GM12878 (cell line): ENCODE measurements at regions not wholly inside any gene's neighbourhood (a gene's known extent, or its start where the extent isn't known, plus 50 kb on each side); places are given as distances from the start of the nearest gene placed in this dataset.

ENCODE experiments used
- ATAC-seq: fragments of 200-7000 bp; cut with Tn5 transposase; 3 replicates; pipeline ENCODE4 v1.9.1; 2020; ENCODE audit warnings: mild to moderate bottlenecking, moderate library complexity
- BruUV-seq: library from RNA; stranded (reverse); fragments of 400-500 nt; replicated peaks from 2 replicates; lab custom pipeline; 2021; lab: Mats Ljungman, UMichigan
- CTCF ChIA-PET: fragments of 300-600 bp; sonication (Branson Sonifier 250); formaldehyde crosslinking; extraction: SDS; loops from one replicate; lab custom pipeline; 2021; ENCODE audit warnings: inconsistent platforms; lab: Yijun Ruan, JAX
- POLR2A ChIA-PET: fragments of 350-600 bp; formaldehyde crosslinking; extraction: SDS; loops from one replicate; lab custom pipeline; 2021; ENCODE audit warnings: inconsistent platforms; lab: Charles Lee
- RAD21 ChIA-PET: fragments of 300-600 bp; sonication (Branson Sonifier 250); formaldehyde crosslinking; loops from one replicate; lab custom pipeline; 2023; ENCODE audit warnings: antibody characterized with exemption; ENCODE audit not compliant: unreplicated experiment; lab: Charles Lee
- SMC1A ChIA-PET: fragments of 300-600 bp; sonication (Branson Sonifier 250); formaldehyde crosslinking; loops from one replicate; lab custom pipeline; 2023; ENCODE audit not compliant: unreplicated experiment, uncharacterized antibody; lab: Charles Lee
- DNase-seq: peaks from one replicate; pipeline ENCODE4 v3.0.0-alpha.2; 2011; ENCODE audit warnings: low read depth, low spot score
- FAIRE-seq: peaks from 3 replicates; lab custom pipeline; 2011; peaks lifted over from hg19 to GRCh38; lab: Jason Lieb, UNC
- H2AFZ ChIP-seq: 2 replicates; pipeline ENCODE4 v1.6.0; 2011; ENCODE audit warnings: low read depth, low read length, control low read depth; ENCODE audit not compliant: control insufficient read depth
- H3K27ac ChIP-seq: 2 replicates; pipeline ENCODE4 v1.5.1; 2011; ENCODE audit warnings: control low read depth; ENCODE audit not compliant: control insufficient read depth, insufficient read depth
- H3K27me3 ChIP-seq, 2 experiments: replicated peaks in 1 of 2; 2 replicates each; pipeline versions ENCODE4 v1.6.0 to v1.6.1; 2011; ENCODE audit warnings: low read length in 1 of 2; ENCODE audit not compliant: control insufficient read depth in 2 of 2, insufficient read depth in 2 of 2
- H3K36me3 ChIP-seq, 2 experiments: 2 replicates each; pipeline ENCODE4 v1.5.1; 2011; ENCODE audit warnings: low read length in 1 of 2; ENCODE audit not compliant: control insufficient read depth in 2 of 2, insufficient read depth in 2 of 2
- H3K4me1 ChIP-seq: 2 replicates; pipeline ENCODE4 v1.6.1; 2011; ENCODE audit warnings: mild to moderate bottlenecking, low read length, moderate library complexity, mixed read lengths; ENCODE audit not compliant: control insufficient read depth, insufficient read depth
- H3K4me2 ChIP-seq: 2 replicates; pipeline ENCODE4 v1.6.0; 2011; ENCODE audit warnings: control low read depth; ENCODE audit not compliant: control insufficient read depth, insufficient read depth
- H3K4me3 ChIP-seq: fragments of 200-600 bp; sonication (generic); 2 replicates; pipeline ENCODE4 v1.5.1; 2016
- H3K79me2 ChIP-seq: 2 replicates; pipeline ENCODE4 v1.6.0; 2011; ENCODE audit warnings: low read length; ENCODE audit not compliant: control insufficient read depth, insufficient read depth
- H3K9ac ChIP-seq: 2 replicates; pipeline ENCODE4 v1.8.0; 2011; ENCODE audit warnings: low read length, control low read depth, mixed read lengths; ENCODE audit not compliant: control insufficient read depth, insufficient read depth
- H3K9me3 ChIP-seq: replicated peaks from 3 replicates; pipeline ENCODE4 v1.5.1; 2011; ENCODE audit warnings: mild to moderate bottlenecking, low read length; ENCODE audit not compliant: control insufficient read depth, insufficient read depth
- H4K20me1 ChIP-seq: 2 replicates; pipeline ENCODE4 v1.6.0; 2011; ENCODE audit not compliant: control insufficient read depth, insufficient read depth
- BRCA1 ChIP-seq: IDR thresholded peaks from 2 replicates; pipeline ENCODE4 v1.6.1; 2011; ENCODE audit warnings: low read depth, low read length, improper control_type of control experiment
- CHD1 ChIP-seq: IDR thresholded peaks from 2 replicates; pipeline ENCODE4 v1.6.1; 2012; ENCODE audit warnings: low read depth, low read length, improper control_type of control experiment
- HCFC1 ChIP-seq: fragments of 150-350 bp; IDR thresholded peaks from 2 replicates; pipeline ENCODE4 v1.6.1; 2014; ENCODE audit warnings: low read length
- MEF2B ChIP-seq: fragments of 450-650 bp; IDR thresholded peaks from 2 replicates; pipeline ENCODE4 v1.6.1; 2018; ENCODE audit warnings: mild to moderate bottlenecking, moderate library complexity; ENCODE audit not compliant: partially characterized antibody, poor library complexity, severe bottlenecking
- NBN ChIP-seq: fragments of 450-650 bp; IDR thresholded peaks from 2 replicates; pipeline ENCODE4 v1.6.1; 2016
- POLR2A ChIP-seq: IDR thresholded peaks from 2 replicates; pipeline ENCODE4 v1.6.1; 2011; ENCODE audit warnings: low read depth, mild to moderate bottlenecking, low read length
- TCF12 ChIP-seq: IDR thresholded peaks from 2 replicates; pipeline ENCODE4 v1.6.1; 2011; ENCODE audit warnings: low read depth, mild to moderate bottlenecking, low read length
- ZNF622 ChIP-seq: fragments of 450-650 bp; IDR thresholded peaks from 2 replicates; pipeline ENCODE4 v1.6.1; 2017; ENCODE audit warnings: mild to moderate bottlenecking, inconsistent platforms
- WGBS: methylation state at CpG from one replicate; pipeline ENCODE4 v1.1.6; 2016; ENCODE audit warnings: low lambda C conversion rate; ENCODE audit not compliant: insufficient replicate concordance, insufficient coverage; ENCODE audit errors: missing lambda C conversion rate; 5-methylcytosine and 5-hydroxymethylcytosine counted together
- in situ Hi-C: fragments of 300-500 bp; cut with MboI; formaldehyde crosslinking; loops from 9 replicates; pipeline ENCODE4 v1.14.3; 2018; ENCODE audit warnings: mixed read lengths
- intact Hi-C: fragments of 100-400 bp; cut with micrococcal nuclease; formaldehyde crosslinking; loops from one replicate; pipeline ENCODE4 v1.14.2; 2022; ENCODE audit not compliant: unreplicated experiment
- TF ChIP-seq, protein P1 (sequence below): fragments of 450-650 bp; IDR thresholded peaks from 2 replicates; pipeline ENCODE4 v1.6.1; 2016; ENCODE audit warnings: mild to moderate bottlenecking, moderate library complexity, borderline replicate concordance
- TF ChIP-seq, protein P2 (sequence below): IDR thresholded peaks from 2 replicates; pipeline ENCODE4 v1.6.1; 2012; ENCODE audit warnings: improper control_type of control experiment, low read depth, low read length; ENCODE audit not compliant: insufficient replicate concordance

DNA sequence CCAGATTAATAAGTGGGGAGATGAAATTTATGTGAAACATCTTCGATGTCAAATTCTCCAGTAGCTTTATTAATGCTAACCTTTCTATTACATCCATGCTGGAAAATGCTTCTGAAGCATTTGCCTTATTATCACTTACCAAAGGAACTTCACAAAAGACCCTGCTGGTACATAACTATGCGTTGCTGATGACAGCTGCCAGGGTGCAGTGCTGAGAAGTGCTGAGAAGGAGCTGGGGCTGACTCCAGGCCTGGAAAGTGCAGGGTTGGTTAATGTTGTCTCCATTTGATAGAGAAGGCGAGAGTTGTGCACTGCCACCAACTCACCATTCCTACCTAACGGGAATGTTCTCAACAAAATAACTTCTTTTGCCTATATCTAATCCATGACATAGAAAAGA, 736.0 kb upstream of the NR2F2 start:
- ATAC-seq (no peak), FAIRE-seq (no peak), DNase-seq (no peak)
- POLR2A ChIA-PET, result interaction anchor here (0.7 kb wide), 1 partner anchor 312 kb away, joined by 3 read pairs; no protein-coding TSS in a partner anchor
- Histone ChIP-seq H4K20me1 (no peaks in the 10 kb centered on the region), H3K9ac (no peak overlapping the region), H3K4me2 (no peak overlapping the region), H3K79me2 (no peaks in the 10 kb centered on the region), H2AFZ (no peak overlapping the region), H3K27ac (no peak overlapping the region), H3K9me3 (no peaks in the 10 kb centered on the region), H3K4me3 (no peak overlapping the region), H3K4me1 (no peaks in the 10 kb centered on the region), H3K36me3 (no peaks in the 10 kb centered on the region), H3K27me3 (no peaks in the 10 kb centered on the region)
- CTCF ChIA-PET, result interaction anchor here (0.6 to 1.1 kb wide), 3 partner anchors 12 to 188 kb away, joined by 3 to 4 read pairs (median 3); no protein-coding TSS in a partner anchor
- SMC1A ChIA-PET, result no interaction called here
- no peak for TF ChIP-seq TCF12
- no peak for TF ChIP-seq BRCA1
- TF ChIP-seq, protein P1, sequence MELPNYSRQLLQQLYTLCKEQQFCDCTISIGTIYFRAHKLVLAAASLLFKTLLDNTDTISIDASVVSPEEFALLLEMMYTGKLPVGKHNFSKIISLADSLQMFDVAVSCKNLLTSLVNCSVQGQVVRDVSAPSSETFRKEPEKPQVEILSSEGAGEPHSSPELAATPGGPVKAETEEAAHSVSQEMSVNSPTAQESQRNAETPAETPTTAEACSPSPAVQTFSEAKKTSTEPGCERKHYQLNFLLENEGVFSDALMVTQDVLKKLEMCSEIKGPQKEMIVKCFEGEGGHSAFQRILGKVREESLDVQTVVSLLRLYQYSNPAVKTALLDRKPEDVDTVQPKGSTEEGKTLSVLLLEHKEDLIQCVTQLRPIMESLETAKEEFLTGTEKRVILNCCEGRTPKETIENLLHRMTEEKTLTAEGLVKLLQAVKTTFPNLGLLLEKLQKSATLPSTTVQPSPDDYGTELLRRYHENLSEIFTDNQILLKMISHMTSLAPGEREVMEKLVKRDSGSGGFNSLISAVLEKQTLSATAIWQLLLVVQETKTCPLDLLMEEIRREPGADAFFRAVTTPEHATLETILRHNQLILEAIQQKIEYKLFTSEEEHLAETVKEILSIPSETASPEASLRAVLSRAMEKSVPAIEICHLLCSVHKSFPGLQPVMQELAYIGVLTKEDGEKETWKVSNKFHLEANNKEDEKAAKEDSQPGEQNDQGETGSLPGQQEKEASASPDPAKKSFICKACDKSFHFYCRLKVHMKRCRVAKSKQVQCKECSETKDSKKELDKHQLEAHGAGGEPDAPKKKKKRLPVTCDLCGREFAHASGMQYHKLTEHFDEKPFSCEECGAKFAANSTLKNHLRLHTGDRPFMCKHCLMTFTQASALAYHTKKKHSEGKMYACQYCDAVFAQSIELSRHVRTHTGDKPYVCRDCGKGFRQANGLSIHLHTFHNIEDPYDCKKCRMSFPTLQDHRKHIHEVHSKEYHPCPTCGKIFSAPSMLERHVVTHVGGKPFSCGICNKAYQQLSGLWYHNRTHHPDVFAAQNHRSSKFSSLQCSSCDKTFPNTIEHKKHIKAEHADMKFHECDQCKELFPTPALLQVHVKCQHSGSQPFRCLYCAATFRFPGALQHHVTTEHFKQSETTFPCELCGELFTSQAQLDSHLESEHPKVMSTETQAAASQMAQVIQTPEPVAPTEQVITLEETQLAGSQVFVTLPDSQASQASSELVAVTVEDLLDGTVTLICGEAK, result no peak
- TF ChIP-seq NBN, result no peak
- TF ChIP-seq, protein P2, sequence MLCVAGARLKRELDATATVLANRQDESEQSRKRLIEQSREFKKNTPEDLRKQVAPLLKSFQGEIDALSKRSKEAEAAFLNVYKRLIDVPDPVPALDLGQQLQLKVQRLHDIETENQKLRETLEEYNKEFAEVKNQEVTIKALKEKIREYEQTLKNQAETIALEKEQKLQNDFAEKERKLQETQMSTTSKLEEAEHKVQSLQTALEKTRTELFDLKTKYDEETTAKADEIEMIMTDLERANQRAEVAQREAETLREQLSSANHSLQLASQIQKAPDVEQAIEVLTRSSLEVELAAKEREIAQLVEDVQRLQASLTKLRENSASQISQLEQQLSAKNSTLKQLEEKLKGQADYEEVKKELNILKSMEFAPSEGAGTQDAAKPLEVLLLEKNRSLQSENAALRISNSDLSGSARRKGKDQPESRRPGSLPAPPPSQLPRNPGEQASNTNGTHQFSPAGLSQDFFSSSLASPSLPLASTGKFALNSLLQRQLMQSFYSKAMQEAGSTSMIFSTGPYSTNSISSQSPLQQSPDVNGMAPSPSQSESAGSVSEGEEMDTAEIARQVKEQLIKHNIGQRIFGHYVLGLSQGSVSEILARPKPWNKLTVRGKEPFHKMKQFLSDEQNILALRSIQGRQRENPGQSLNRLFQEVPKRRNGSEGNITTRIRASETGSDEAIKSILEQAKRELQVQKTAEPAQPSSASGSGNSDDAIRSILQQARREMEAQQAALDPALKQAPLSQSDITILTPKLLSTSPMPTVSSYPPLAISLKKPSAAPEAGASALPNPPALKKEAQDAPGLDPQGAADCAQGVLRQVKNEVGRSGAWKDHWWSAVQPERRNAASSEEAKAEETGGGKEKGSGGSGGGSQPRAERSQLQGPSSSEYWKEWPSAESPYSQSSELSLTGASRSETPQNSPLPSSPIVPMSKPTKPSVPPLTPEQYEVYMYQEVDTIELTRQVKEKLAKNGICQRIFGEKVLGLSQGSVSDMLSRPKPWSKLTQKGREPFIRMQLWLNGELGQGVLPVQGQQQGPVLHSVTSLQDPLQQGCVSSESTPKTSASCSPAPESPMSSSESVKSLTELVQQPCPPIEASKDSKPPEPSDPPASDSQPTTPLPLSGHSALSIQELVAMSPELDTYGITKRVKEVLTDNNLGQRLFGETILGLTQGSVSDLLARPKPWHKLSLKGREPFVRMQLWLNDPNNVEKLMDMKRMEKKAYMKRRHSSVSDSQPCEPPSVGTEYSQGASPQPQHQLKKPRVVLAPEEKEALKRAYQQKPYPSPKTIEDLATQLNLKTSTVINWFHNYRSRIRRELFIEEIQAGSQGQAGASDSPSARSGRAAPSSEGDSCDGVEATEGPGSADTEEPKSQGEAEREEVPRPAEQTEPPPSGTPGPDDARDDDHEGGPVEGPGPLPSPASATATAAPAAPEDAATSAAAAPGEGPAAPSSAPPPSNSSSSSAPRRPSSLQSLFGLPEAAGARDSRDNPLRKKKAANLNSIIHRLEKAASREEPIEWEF, result no peak
- TF ChIP-seq POLR2A, result no peak
- TF ChIP-seq ZNF622, result no peak
- no peak for TF ChIP-seq CHD1
- no peak for TF ChIP-seq MEF2B
- TF ChIP-seq HCFC1, result no peak
- in situ Hi-C loops, result no loop called here
- RAD21 ChIA-PET, result no interaction called here
- no TSS peak for BruUV-seq
- intact Hi-C loops, result no loop called here
- WGBS, result 1% methylated on average over 4 of the region's 4 CpGs
